ENCODE measurements at regions not wholly inside any gene's neighbourhood (a gene's known extent, or its start where the extent isn't known, plus 50 kb on each side); places are given as distances from the start of the nearest gene placed in this dataset.

DNA sequence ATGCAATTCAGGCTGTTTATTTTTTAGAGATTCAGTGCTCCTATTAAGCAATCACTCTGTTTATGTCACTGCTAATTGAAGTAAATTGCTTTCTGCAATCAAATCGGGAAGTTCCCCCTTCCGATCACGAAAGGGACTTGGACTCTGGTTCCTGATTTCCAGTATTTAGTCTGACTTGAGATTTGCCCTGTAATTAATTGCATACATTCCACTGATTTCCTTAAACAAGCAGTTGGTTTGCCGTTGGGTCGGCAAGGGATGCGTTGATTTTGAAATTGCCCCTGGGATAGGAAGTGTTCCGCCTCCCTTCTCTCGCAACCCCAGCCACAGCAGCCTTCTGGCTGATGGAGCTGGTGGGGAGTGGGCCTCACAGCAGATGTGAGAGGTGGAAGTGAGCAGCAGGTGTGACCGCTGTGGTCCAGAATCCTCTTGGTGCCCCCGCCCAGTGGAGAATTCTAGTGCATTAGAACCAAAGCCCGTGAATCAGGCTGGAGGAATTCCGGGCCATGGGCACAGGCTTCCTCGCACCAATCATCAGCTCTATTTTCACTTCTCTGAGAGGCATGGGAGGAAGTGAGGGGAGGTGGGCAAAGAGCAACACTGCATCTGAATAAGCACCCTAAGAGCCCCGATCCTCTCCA, 102.5 kb downstream of the SPRY4 start:
- no peak for TF ChIP-seq EZH2 (optimal IDR thresholded peaks at IDR 0.05; ENCODE audit: low read depth, low read length)
- TF ChIP-seq, protein P1, sequence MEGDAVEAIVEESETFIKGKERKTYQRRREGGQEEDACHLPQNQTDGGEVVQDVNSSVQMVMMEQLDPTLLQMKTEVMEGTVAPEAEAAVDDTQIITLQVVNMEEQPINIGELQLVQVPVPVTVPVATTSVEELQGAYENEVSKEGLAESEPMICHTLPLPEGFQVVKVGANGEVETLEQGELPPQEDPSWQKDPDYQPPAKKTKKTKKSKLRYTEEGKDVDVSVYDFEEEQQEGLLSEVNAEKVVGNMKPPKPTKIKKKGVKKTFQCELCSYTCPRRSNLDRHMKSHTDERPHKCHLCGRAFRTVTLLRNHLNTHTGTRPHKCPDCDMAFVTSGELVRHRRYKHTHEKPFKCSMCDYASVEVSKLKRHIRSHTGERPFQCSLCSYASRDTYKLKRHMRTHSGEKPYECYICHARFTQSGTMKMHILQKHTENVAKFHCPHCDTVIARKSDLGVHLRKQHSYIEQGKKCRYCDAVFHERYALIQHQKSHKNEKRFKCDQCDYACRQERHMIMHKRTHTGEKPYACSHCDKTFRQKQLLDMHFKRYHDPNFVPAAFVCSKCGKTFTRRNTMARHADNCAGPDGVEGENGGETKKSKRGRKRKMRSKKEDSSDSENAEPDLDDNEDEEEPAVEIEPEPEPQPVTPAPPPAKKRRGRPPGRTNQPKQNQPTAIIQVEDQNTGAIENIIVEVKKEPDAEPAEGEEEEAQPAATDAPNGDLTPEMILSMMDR (IDR thresholded peaks at IDR 0.05; ENCODE audit: low read length) = no peak
